CD4-positive, alpha-beta T cell (primary cell): ENCODE measurements at regions not wholly inside any gene's neighbourhood (a gene's known extent, or its start where the extent isn't known, plus 50 kb on each side); places are given as distances from the start of the nearest gene placed in this dataset.

Experiments
- ATAC-seq: fragments of 200-7000 bp; cut with Tn5 transposase; one replicate; pipeline ENCODE4 v1.10.0; 2022; ENCODE audit warnings: mild to moderate bottlenecking; ENCODE audit not compliant: poor library complexity
- CTCF ChIA-PET: fragments of 350-600 bp; sonication (Branson Sonifier 250); formaldehyde crosslinking; loops from one replicate; lab custom pipeline; 2021; ENCODE audit warnings: antibody characterized with exemption, inconsistent platforms; lab: Charles Lee
- POLR2A ChIA-PET: fragments of 350-600 bp; sonication (Branson Sonifier 250); formaldehyde crosslinking; loops from one replicate; lab custom pipeline; 2021; ENCODE audit warnings: antibody characterized with exemption, inconsistent platforms; lab: Charles Lee
- DNase-seq, 14 experiments: peaks; one replicate each; pipeline ENCODE4 v3.0.0-alpha.2; 2013 to 2020; ENCODE audit warnings: mixed read lengths in 2 of 14
- H3K27ac ChIP-seq, 2 donors: one replicate each; pipeline versions ENCODE4 v1.5.1 to v1.7.0; 2013; ENCODE audit warnings: low read length in 2 of 2, low read depth in 1 of 2, mild to moderate bottlenecking in 1 of 2
- H3K27me3 ChIP-seq, 2 experiments: 1 replicate in 1 of 2; 2 replicates in 1 of 2; pipeline versions ENCODE4 v1.6.1 to v1.7.0; 2013; ENCODE audit warnings: low read length in 2 of 2, control low read depth in 1 of 2, mild to moderate bottlenecking in 1 of 2, moderate library complexity in 1 of 2; ENCODE audit not compliant: insufficient read depth in 2 of 2, control insufficient read depth in 1 of 2
- H3K36me3 ChIP-seq: one replicate; pipeline ENCODE4 v1.6.1; 2013; ENCODE audit warnings: low read length, control low read depth; ENCODE audit not compliant: insufficient read depth
- H3K4me1 ChIP-seq: one replicate; pipeline ENCODE4 v1.6.1; 2013; ENCODE audit warnings: low read length, control low read depth; ENCODE audit not compliant: insufficient read depth
- H3K4me3 ChIP-seq: one replicate; pipeline ENCODE4 v1.5.1; 2013; ENCODE audit warnings: mild to moderate bottlenecking, low read length, moderate library complexity
- H3K9me3 ChIP-seq, 2 experiments: 1 replicate in 1 of 2; 2 replicates in 1 of 2; pipeline versions ENCODE4 v1.6.1 to v1.7.0; 2013; ENCODE audit warnings: low read length in 2 of 2, mild to moderate bottlenecking in 2 of 2, control low read depth in 1 of 2, moderate library complexity in 1 of 2; ENCODE audit not compliant: control insufficient read depth in 1 of 2, insufficient read depth in 1 of 2
- H3K27ac Mint-ChIP-seq: one replicate; pipeline ENCODE4 v1.8.0; 2020; ENCODE audit warnings: mixed read lengths
- H3K27me3 Mint-ChIP-seq: one replicate; pipeline ENCODE4 v1.8.0; 2021; ENCODE audit warnings: mixed read lengths
- H3K36me3 Mint-ChIP-seq: one replicate; pipeline ENCODE4 v1.8.0; 2021; ENCODE audit warnings: low read depth, mixed read lengths
- H3K4me1 Mint-ChIP-seq: one replicate; pipeline ENCODE4 v1.8.0; 2021; ENCODE audit warnings: low read depth, mixed read lengths
- H3K4me3 Mint-ChIP-seq: one replicate; pipeline ENCODE4 v1.8.0; 2020; ENCODE audit warnings: mild to moderate bottlenecking, mixed read lengths
- H3K9me3 Mint-ChIP-seq: one replicate; pipeline ENCODE4 v1.8.0; 2020; ENCODE audit warnings: mixed read lengths
- intact Hi-C, 2 experiments: fragments of 100-400 bp; cut with DNase I in 1 of 2; cut with micrococcal nuclease in 1 of 2; formaldehyde crosslinking; loops; one replicate each; pipeline versions ENCODE4 v1.15.1 to v1.9.0; 2023 to 2025; cut with DNase I, micrococcal nuclease
- TF ChIP-seq, protein P1 (sequence below): fragments of 200-600 bp; IDR thresholded peaks from one replicate; pipeline ENCODE4 v1.8.0; 2022; ENCODE audit warnings: antibody characterized with exemption, mild to moderate bottlenecking

DNA sequence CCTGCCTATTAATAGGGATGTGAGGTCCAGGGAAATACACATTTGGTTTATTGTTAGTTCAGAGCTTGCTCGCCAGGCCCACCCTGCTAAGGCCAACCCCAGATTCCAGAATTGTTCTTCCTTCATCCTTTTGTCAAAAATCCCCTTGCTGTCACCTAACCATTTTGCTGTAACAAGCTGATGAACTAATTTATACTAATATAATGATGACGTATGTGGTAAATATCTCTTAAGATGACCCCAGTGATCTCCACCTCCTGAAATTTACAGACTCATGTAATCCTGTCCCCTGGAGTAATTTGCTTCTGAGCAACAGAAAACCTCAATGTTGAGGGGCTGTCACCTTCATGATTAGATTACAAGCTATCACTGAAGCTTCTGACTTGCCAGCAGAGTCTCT, 236.3 kb upstream of the N4BP1 start:
- Mint-ChIP-seq H3K27me3 (no peaks in the 10 kb centered on the region), H3K27ac (no peak overlapping the region), H3K36me3 (no peaks in the 10 kb centered on the region), H3K9me3 (no peaks in the 10 kb centered on the region), H3K4me1 (no peaks in the 10 kb centered on the region), H3K4me3 (no peak overlapping the region)
- ATAC-seq (no peak), DNase-seq (no peak)
- ChIA-PET POLR2A (no interaction called here), CTCF (no interaction called here)
- H3K36me3 ChIP-seq, result no peaks in the 10 kb centered on the region
- TF ChIP-seq, protein P1, sequence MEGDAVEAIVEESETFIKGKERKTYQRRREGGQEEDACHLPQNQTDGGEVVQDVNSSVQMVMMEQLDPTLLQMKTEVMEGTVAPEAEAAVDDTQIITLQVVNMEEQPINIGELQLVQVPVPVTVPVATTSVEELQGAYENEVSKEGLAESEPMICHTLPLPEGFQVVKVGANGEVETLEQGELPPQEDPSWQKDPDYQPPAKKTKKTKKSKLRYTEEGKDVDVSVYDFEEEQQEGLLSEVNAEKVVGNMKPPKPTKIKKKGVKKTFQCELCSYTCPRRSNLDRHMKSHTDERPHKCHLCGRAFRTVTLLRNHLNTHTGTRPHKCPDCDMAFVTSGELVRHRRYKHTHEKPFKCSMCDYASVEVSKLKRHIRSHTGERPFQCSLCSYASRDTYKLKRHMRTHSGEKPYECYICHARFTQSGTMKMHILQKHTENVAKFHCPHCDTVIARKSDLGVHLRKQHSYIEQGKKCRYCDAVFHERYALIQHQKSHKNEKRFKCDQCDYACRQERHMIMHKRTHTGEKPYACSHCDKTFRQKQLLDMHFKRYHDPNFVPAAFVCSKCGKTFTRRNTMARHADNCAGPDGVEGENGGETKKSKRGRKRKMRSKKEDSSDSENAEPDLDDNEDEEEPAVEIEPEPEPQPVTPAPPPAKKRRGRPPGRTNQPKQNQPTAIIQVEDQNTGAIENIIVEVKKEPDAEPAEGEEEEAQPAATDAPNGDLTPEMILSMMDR, result no peak
- no peaks in the 10 kb centered on the region for H3K4me1 ChIP-seq
- intact Hi-C loops, result no loop called here
- no peak overlapping the region for H3K4me3 ChIP-seq
- no peak overlapping the region for H3K27ac ChIP-seq
- H3K27me3 ChIP-seq, result peaks cover 0 to 2% of the 10 kb centered on the region in 2 experiments
- H3K9me3 ChIP-seq, result peaks cover 0 to 5% of the 10 kb centered on the region in 2 experiments

DNA sequence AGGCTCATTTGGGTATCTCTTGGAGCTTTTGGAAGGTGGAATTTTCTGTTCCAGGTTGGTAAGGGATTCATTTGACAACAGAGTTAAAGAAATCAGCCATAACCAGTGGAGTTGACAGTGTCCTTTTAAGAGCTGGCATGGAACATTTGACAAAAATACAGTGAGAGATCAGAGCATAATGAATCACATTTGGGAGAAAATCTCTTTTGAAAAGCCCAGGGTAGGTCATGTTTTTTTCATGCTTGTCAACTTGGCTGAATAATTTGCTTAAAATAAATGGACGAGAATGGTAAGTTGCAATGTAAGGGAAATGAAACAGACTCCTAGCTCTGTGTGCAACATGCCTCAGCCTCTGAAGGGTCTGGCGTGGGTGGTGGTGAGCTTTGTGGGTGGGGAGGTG, 235.3 kb upstream of the N4BP1 start:
- H3K4me3 Mint-ChIP-seq, result no peak overlapping the region
- H3K27ac Mint-ChIP-seq, result no peak overlapping the region
- H3K4me1 ChIP-seq, result no peaks in the 10 kb centered on the region
- no peaks in the 10 kb centered on the region for H3K27me3 Mint-ChIP-seq
- H3K27ac ChIP-seq, result no peak overlapping the region
- intact Hi-C loops, result no loop called here
- H3K9me3 Mint-ChIP-seq, result no peaks in the 10 kb centered on the region
- H3K36me3 Mint-ChIP-seq, result no peaks in the 10 kb centered on the region
- DNase-seq (no peak), ATAC-seq (no peak)
- TF ChIP-seq, protein P1, result no peak
- ChIA-PET POLR2A (no interaction called here), CTCF (no interaction called here)
- H3K4me3 ChIP-seq, result no peak overlapping the region
- H3K27me3 ChIP-seq, result peaks cover 0 to 2% of the 10 kb centered on the region in 2 experiments
- no peaks in the 10 kb centered on the region for H3K4me1 Mint-ChIP-seq
- H3K9me3 ChIP-seq, result peaks cover 0 to 5% of the 10 kb centered on the region in 2 experiments
- H3K36me3 ChIP-seq, result no peaks in the 10 kb centered on the region

GRCh38 chr16:48838349-48838748, 228.4 kb upstream of the N4BP1 start:
- Histone ChIP-seq H3K4me3 (no peak overlapping the region), H3K27me3 (peaks cover 0 to 2% of the 10 kb centered on the region in 2 experiments), H3K36me3 (no peaks in the 10 kb centered on the region), H3K9me3 (peaks cover 0 to 8% of the 10 kb centered on the region in 2 experiments), H3K27ac (no peak overlapping the region), H3K4me1 (no peaks in the 10 kb centered on the region)
- Mint-ChIP-seq H3K27ac (no peak overlapping the region), H3K4me3 (no peak overlapping the region), H3K36me3 (no peaks in the 10 kb centered on the region), H3K9me3 (peaks cover 3% of the 10 kb centered on the region), H3K4me1 (no peaks in the 10 kb centered on the region), H3K27me3 (no peaks in the 10 kb centered on the region)
- ChIA-PET POLR2A (no interaction called here), CTCF (no interaction called here)
- TF ChIP-seq, protein P1, result no peak
- intact Hi-C loops, result no loop called here
- no peak for DNase-seq
- no peak for ATAC-seq
